HG03108 (cell line): ENCODE measurements at regions not wholly inside any gene's neighbourhood (a gene's known extent, or its start where the extent isn't known, plus 50 kb on each side); places are given as distances from the start of the nearest gene placed in this dataset.

Source experiments
- ATAC-seq: cut with Tn5 transposase; IDR thresholded peaks from one replicate; pipeline ENCODE4 v1.9.1; 2021; ENCODE audit warnings: moderate library complexity; ENCODE audit not compliant: unreplicated experiment

DNA sequence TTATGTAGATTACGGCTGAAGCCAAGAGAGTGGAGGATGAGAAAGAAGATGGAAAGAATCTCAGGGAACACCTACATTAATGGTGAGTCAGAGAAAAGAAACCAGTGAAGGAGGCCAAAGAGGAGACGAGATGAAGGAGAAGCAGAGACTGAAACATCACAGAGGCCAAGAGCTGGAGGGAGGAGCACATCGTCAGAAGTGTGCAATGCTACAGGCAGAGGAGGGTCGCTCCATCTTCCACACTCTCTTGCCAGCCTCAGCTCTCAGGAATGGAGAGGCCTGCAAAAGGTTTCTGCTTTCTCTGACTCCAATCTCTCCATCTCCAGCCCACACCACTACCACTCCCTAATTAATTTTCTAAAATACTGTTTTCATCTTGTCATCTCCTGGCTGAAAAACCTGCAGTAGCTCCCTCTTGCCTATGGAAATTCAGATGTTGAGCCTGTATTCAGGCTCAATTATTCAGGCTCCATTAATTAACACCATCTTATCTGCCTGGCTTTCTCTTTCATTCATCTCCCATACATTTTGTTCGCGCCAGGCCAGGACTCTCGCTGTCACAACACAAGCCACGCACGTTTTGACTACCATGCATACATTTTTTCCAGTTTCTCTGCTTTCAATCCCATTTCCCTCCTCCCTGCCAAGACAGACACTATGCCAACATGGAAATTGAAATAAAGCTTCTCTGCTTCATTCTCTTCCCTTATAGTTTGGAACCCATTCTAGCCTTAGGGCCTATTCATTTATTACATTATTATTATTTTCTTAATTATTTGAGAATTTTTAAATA is 165.8 kb downstream of the INHBA start:
- no peak for ATAC-seq

DNA sequence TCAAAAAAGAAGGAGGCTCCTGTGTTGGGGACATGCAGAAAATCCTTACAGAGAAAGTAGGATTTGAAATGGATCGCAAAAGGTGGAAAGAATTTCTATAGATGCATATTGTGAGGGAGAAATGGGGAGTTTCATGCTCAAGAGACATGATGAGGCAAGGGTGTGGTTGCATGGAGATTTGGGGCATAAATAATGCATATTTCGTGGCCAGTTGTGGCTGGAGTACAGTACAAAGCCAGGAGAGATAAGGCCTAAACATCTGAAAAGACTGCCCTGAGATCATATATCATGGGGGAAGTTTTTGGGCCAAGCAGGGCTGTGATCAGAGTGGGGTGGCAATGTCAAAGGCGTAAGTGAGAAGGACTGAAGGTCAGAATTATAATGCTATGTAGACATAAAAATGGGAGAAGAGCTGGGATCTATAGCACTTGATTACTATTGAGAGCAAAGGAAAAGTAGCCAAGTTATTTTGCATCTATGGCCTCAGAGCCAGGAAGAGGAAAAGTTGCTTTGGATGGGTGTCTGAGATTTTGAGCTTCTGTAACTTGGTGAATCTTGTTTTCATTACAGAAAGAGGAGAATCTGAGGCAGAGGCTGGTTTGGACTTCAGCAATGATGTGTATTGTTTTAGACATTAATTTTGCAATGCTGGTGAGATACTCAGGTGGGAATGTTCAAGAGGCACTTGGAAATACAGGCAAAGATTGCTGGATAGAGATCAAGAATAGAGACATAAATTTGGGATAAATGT is 166.6 kb downstream of the INHBA start:
- no peak for ATAC-seq

- no peak for ATAC-seq
Observed at GRCh38 chr7:41529831-41530230, 173.1 kb downstream of the INHBA start.

GRCh38 chr7:41524876-41525275 is 178.0 kb downstream of the INHBA start:
- no peak for ATAC-seq

GRCh38 chr7:41520445-41520844 is 182.4 kb downstream of the INHBA start:
- ATAC-seq = no peak

DNA sequence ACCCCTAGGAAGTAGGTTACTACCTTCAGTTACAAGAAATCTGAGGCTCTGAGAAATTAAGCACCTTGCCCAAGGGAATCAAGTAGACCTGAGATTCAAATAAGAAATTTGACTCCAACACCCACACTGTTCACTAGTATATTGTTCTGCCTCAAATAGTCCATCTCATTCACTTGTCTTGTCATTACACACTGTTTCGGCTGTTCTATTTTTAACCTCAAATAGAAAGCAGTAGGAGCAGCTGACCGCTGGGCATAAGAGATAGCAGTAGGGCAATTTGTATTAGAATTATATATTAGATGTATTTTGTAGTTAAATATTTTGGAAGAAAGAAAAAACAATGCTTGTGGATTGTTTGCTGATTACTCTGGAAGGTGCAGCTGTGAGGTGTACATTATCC is 185.1 kb downstream of the INHBA start:
- no peak for ATAC-seq

GRCh38 chr7:41508755-41509154 is 194.1 kb downstream of the INHBA start:
- ATAC-seq = no peak

GRCh38 chr7:41507686-41508268 is 195.1 kb downstream of the INHBA start:
- no peak for ATAC-seq

- ATAC-seq = no peak
Observed at GRCh38 chr7:41504214-41504980, 198.5 kb downstream of the INHBA start.

GRCh38 chr7:41503438-41503837 is 199.5 kb downstream of the INHBA start:
- no peak for ATAC-seq

GRCh38 chr7:41501466-41501865 is 201.4 kb downstream of the INHBA start:
- ATAC-seq = no peak

DNA sequence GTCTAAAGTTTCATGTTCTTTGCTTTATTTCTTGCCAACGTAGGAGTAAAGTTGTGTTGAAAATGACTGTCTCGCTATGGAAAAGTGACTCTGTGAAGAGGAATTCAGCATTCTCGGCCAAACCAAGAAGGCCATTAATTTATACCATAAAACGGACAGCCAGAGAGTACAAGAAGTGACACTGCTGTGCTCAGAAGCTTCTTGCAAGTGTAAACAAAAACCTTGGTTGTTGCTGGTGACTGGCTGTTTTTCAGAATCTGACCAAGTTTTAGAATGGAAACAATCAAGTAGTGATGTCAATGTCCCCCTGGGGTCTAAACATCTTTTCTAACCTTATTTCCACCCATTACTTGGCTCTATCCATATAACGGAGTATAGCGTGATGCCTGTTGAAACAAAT is 201.9 kb downstream of the INHBA start:
- ATAC-seq = no peak

DNA sequence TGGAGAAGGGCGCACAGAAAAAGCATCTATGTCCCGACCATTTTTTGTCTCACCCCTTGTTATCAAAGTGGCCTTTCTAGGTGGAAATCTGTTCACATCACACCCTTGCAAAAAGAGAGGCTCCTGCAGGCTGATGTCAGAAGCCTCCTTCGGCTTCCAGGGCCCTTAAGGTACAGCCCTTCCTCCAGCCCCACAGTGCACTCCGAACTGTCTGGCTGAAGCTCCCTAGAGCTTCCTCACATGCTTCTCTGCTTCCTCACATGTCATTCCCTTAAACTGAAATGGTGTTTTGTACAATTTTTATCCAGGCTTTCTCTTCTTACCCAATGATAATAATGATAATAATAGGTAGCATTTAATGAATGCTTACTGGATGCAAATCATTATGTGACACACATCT is 210.3 kb downstream of the INHBA start:
- ATAC-seq = no peak

DNA sequence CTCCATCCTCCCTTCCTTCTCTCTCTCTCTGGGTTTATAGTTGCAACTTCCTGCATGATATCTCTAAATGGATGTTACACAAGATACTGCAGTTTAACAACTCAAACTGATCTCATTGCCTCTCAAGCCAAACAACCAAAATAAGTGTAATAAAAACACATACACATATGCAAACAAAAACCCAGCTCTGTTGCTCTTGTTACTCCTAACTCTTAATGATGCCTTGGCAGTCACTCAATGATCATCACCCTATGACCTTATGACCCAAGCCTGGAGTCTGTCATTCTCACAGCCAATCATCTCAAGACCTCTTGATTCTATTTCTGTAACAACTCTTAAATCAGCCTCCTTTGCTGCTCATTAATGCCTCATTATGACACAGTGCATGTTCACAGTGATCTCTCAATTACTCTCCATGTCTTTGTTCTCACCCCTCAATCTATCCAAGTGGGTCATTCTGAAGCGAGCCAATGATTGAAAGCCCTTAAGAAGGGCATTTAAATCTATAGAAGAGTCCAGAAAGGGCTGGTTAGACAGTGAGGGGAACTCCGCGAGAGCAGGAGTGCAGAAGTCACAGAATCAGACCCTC is 210.9 kb downstream of the INHBA start:
- no peak for ATAC-seq

DNA sequence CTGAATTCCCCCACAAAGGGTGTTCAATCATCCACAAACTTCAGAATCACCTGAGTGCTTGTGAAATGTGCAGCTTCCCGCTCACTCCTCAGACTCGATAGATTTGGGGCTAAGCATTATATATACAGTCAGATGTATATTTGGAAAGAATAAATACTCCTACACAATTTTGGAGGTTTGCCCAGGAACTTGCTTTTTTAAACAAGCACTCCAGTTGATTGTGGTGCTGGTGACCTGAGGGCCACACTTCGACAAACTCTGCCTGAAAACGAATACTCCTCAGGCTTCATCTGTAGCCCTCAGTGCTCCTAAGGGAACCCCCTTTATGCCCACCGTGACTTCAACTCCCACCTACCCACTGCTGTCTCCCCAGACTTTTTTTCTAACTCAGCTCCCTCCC is 211.6 kb downstream of the INHBA start:
- ATAC-seq = no peak

GRCh38 chr7:41489885-41490284 is 213.0 kb downstream of the INHBA start:
- no peak for ATAC-seq

DNA sequence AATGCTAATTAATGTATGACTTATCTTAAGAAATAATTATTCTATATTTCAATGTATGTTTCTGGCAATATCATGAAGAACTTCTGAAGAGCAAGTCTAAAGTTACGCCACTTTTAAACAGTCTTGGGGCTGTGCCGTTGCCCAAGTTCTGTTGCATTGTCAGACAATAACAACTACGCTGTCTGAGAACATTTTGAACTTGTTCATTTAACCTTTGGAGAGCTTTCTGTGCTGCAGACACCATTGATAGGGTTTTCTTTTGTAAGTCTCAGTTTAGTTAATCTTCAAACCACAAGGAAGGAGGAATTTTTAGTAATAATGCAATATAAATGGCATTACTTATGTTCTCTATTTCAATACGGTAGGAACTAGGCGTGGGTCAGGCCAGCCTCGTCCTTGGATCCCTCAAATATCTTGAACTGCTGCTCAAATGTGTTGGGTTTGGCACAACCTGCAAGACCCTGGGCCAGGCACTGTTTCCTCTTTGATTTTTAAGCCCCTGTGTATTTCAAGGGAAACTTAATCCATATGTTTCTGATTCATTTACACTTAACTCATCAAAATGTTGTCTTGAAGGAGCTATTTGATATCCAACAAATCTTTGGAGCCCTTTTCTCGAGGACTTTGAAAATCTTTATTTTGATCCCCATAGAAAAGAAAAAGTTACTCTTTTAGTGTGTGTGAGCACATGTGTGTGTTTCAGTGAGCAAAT is 215.5 kb downstream of the INHBA start:
- no peak for ATAC-seq

DNA sequence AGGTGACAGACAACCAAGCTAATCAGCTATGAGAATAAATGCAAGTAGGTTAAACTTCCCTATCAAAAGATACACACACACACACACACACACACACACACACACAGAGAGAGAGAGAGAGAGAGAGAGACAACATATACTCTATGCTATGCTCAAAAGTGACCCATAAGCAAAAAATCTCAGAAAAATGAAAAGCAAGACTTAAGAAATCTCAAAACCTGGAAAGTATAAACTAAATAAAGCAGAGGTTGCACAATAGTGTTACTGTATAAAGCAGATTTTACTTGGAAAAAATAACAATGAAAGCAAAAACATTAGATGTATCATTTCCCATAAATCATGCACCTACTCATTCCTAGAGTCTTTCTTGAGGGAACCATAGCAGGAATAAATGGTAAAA is 221.5 kb downstream of the INHBA start:
- ATAC-seq = no peak

- no peak for ATAC-seq
Observed at GRCh38 chr7:41478187-41478586, 224.7 kb downstream of the INHBA start.

DNA sequence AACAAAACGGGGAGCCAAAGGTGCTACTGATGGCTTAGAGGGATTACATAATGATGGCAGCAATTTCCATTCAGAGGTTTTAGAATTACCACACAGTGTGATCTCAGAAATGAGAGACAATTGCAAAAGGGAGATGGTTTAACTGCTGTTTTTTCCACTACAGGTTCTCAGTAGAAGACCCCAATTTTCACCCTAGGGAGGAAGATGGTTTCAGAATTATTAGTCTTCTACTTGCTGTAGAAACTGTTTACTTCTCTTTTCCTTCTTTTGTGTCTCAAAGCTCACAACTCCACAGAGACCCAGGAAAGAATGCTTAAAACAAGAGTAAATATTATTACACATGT is 226.5 kb downstream of the INHBA start:
- ATAC-seq = no peak
